BLaER1 treated with 17β-estradiol and CSF1 and Interleukin-3, amounts not matched to agents 10 nM and 100 nM (cell line): ENCODE measurements at regions not wholly inside any gene's neighbourhood (a gene's known extent, or its start where the extent isn't known, plus 50 kb on each side); places are given as distances from the start of the nearest gene placed in this dataset.
A peak's percentile ranks its signal among the peaks of the same experiment; 100 is the strongest.

Experiments
- H3K27ac ChIP-seq, 11 experiments: shearing (Covaris generic); formaldehyde crosslinking; 2 replicates each; pipeline ENCODE4 v1.8.1; 2022
- H3K27me3 ChIP-seq, 11 experiments: shearing (Covaris generic); formaldehyde crosslinking; 2 replicates each; pipeline ENCODE4 v1.8.1; 2022
- H3K36me3 ChIP-seq, 11 experiments: shearing (Covaris generic); formaldehyde crosslinking; 2 replicates each; pipeline ENCODE4 v1.8.1; 2022
- H3K4me1 ChIP-seq, 10 experiments: shearing (Covaris generic); formaldehyde crosslinking; 2 replicates each; pipeline ENCODE4 v1.8.1; 2022
- H3K4me2 ChIP-seq, 11 experiments: shearing (Covaris generic); formaldehyde crosslinking; 2 replicates each; pipeline ENCODE4 v1.8.1; 2022
- H3K4me3 ChIP-seq, 10 experiments: shearing (Covaris generic); formaldehyde crosslinking; 2 replicates each; pipeline ENCODE4 v1.8.1; 2022
- H3K9ac ChIP-seq, 11 experiments: shearing (Covaris generic); formaldehyde crosslinking; 2 replicates each; pipeline ENCODE4 v1.8.1; 2022
- H3K9me3 ChIP-seq, 11 experiments: shearing (Covaris generic); formaldehyde crosslinking; replicated peaks in 1 of 11; 2 replicates each; pipeline ENCODE4 v1.8.1; 2022
- H4K20me1 ChIP-seq, 11 experiments: shearing (Covaris generic); formaldehyde crosslinking; 2 replicates each; pipeline ENCODE4 v1.8.1; 2022
- Cebpa-rat ChIP-seq, 11 experiments: shearing (Covaris generic); IDR thresholded peaks; 2 replicates each; pipeline ENCODE4 v1.8.1; 2022

GRCh38 chr3:124442463-124442862, 287.8 kb upstream of the UMPS start:
- no peaks in the 10 kb centered on the region for H4K20me1 ChIP-seq
- H3K27me3 ChIP-seq, result no peaks in the 10 kb centered on the region
- no peak for TF ChIP-seq Cebpa-rat (IDR thresholded peaks at IDR 0.05)
- H3K9me3 ChIP-seq, result no peaks in the 10 kb centered on the region
- no peak overlapping the region for H3K9ac ChIP-seq
- H3K36me3 ChIP-seq, result peaks cover 0 to 26% (median 5%) of the 10 kb centered on the region in 11 experiments; a peak in 2 of 22 replicates
- H3K4me2 ChIP-seq, result no peak overlapping the region
- H3K4me1 ChIP-seq, result peaks cover 0 to 24% (median 16%) of the 10 kb centered on the region in 10 experiments; a peak in 15 of 20 replicates
- H3K27ac ChIP-seq, result no peak overlapping the region
- H3K4me3 ChIP-seq, result no peak overlapping the region

DNA sequence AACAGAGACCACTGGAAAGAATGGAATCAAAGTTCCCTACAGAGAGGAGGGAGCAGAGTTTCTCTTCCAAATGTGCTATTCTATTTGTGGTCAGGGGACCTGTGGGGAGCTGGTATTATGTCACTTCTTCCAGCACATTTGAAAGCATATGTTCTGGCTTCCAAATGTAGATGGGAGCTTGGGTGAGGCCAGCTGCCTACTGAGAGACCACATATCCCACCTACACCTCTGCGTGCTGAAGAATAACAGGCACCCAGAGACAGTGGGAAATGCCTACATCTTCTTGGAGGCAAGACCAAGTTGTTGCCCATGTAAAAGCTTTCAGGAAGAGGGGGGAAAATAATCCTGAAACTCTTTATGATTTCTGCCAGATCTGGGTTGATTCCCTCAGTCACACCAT, 286.8 kb upstream of the UMPS start:
- H3K9ac ChIP-seq, result no peak overlapping the region

GRCh38 chr3:124444075-124444474, 286.2 kb upstream of the UMPS start:
- no peak for TF ChIP-seq Cebpa-rat (IDR thresholded peaks at IDR 0.05)
- peaks cover 0 to 9% (median 3%) of the 10 kb centered on the region in 10 experiments; a peak in 7 of 20 replicates for H3K4me1 ChIP-seq
- H3K9me3 ChIP-seq, result no peaks in the 10 kb centered on the region
- no peaks in the 10 kb centered on the region for H4K20me1 ChIP-seq
- H3K27me3 ChIP-seq, result no peaks in the 10 kb centered on the region
- H3K9ac ChIP-seq, result no peak overlapping the region
- H3K27ac ChIP-seq, result no peak overlapping the region
- H3K4me3 ChIP-seq, result no peak overlapping the region
- H3K36me3 ChIP-seq, result peaks cover 0 to 26% (median 5%) of the 10 kb centered on the region in 11 experiments; a peak in 2 of 22 replicates
- H3K4me2 ChIP-seq, result no peak overlapping the region

More for the DNA sequence above, 286.8 kb upstream of the UMPS start:
- no peaks in the 10 kb centered on the region for H3K9me3 ChIP-seq
- no peaks in the 10 kb centered on the region for H3K27me3 ChIP-seq
- peaks cover 0 to 14% (median 8%) of the 10 kb centered on the region in 10 experiments; a peak in 14 of 20 replicates for H3K4me1 ChIP-seq
- no peak overlapping the region for H3K4me2 ChIP-seq
- no peak for TF ChIP-seq Cebpa-rat (IDR thresholded peaks at IDR 0.05)
- peaks cover 0 to 26% (median 5%) of the 10 kb centered on the region in 11 experiments; a peak in 2 of 22 replicates for H3K36me3 ChIP-seq
- H3K4me3 ChIP-seq, result no peak overlapping the region
- no peaks in the 10 kb centered on the region for H4K20me1 ChIP-seq
- no peak overlapping the region for H3K27ac ChIP-seq

- Histone ChIP-seq H4K20me1 (no peaks in the 10 kb centered on the region), H3K4me3 (no peak overlapping the region), H3K9me3 (peaks cover 0 to 2% (median 0%) of the 10 kb centered on the region in 11 experiments; a peak in 1 of 22 replicates), H3K27me3 (no peaks in the 10 kb centered on the region), H3K4me1 (0 out of 20 replicates have a peak, but pooled peaks cover 0 to under 1% (median 0%) of the 10 kb centered on the region in 10 experiments), H3K36me3 (peaks cover 0 to 26% (median 5%) of the 10 kb centered on the region in 11 experiments; a peak in 2 of 22 replicates), H3K27ac (no peak overlapping the region), H3K9ac (no peak overlapping the region), H3K4me2 (no peak overlapping the region)
- no peak for TF ChIP-seq Cebpa-rat (IDR thresholded peaks at IDR 0.05)
These were observed 285.4 kb upstream of the UMPS start for GRCh38 chr3:124444896-124445295.

GRCh38 chr3:124447845-124448244, 282.4 kb upstream of the UMPS start:
- Histone ChIP-seq H3K9ac (no peak overlapping the region), H3K4me1 (peaks cover 11 to 18% (median 15%) of the 10 kb centered on the region in 10 experiments), H3K27ac (no peak overlapping the region), H3K9me3 (peaks cover 0 to 9% (median 0%) of the 10 kb centered on the region in 11 experiments; a peak in 3 of 22 replicates), H3K27me3 (no peaks in the 10 kb centered on the region), H4K20me1 (no peaks in the 10 kb centered on the region), H3K4me3 (no peak overlapping the region), H3K4me2 (no peak overlapping the region), H3K36me3 (peaks cover 0 to 16% (median 4%) of the 10 kb centered on the region in 11 experiments; a peak in 2 of 22 replicates)
- TF ChIP-seq Cebpa-rat (IDR thresholded peaks at IDR 0.05), result no peak

- Histone ChIP-seq H3K36me3 (peaks cover 0 to 15% (median 0%) of the 10 kb centered on the region in 11 experiments; a peak in 1 of 22 replicates), H4K20me1 (no peaks in the 10 kb centered on the region), H3K4me2 (no peak overlapping the region), H3K27me3 (no peaks in the 10 kb centered on the region), H3K4me3 (no peak overlapping the region), H3K4me1 (peaks cover 11 to 18% (median 15%) of the 10 kb centered on the region in 10 experiments), H3K9ac (no peak overlapping the region), H3K27ac (no peak overlapping the region), H3K9me3 (peaks cover 0 to 9% (median 0%) of the 10 kb centered on the region in 11 experiments; a peak in 3 of 22 replicates)
- no peak for TF ChIP-seq Cebpa-rat (IDR thresholded peaks at IDR 0.05)
These were observed 281.3 kb upstream of the UMPS start for GRCh38 chr3:124448954-124449353.

- H3K36me3 ChIP-seq, result peaks cover 0 to 10% (median 0%) of the 10 kb centered on the region in 11 experiments; a peak in 1 of 22 replicates
- H3K4me3 ChIP-seq, result no peak overlapping the region
- H3K4me2 ChIP-seq, result no peak overlapping the region
- no peak overlapping the region for H3K27ac ChIP-seq
- peaks cover 11 to 18% (median 15%) of the 10 kb centered on the region in 10 experiments for H3K4me1 ChIP-seq
- H4K20me1 ChIP-seq, result no peaks in the 10 kb centered on the region
- no peaks in the 10 kb centered on the region for H3K27me3 ChIP-seq
- no peak for TF ChIP-seq Cebpa-rat (IDR thresholded peaks at IDR 0.05)
- no peak overlapping the region for H3K9ac ChIP-seq
- peaks cover 0 to 9% (median 0%) of the 10 kb centered on the region in 11 experiments; a peak in 3 of 22 replicates for H3K9me3 ChIP-seq
These were observed 279.9 kb upstream of the UMPS start for GRCh38 chr3:124450366-124450765.

GRCh38 chr3:124451630-124452317, 278.5 kb upstream of the UMPS start:
- Histone ChIP-seq H3K9ac (no peak overlapping the region), H3K9me3 (peaks cover 0 to 9% (median 0%) of the 10 kb centered on the region in 11 experiments; a peak in 3 of 22 replicates), H3K36me3 (0 out of 22 replicates have a peak, but pooled peaks cover 0 to 8% (median 0%) of the 10 kb centered on the region in 11 experiments), H4K20me1 (no peaks in the 10 kb centered on the region), H3K27me3 (no peaks in the 10 kb centered on the region), H3K4me3 (no peak overlapping the region), H3K27ac (no peak overlapping the region), H3K4me2 (peak overlapping the region; percentile 29 to 70 (median 50)), H3K4me1 (peaks cover 11 to 18% (median 15%) of the 10 kb centered on the region in 10 experiments)
- TF ChIP-seq Cebpa-rat (IDR thresholded peaks at IDR 0.05), result no peak

- peaks cover 0 to 9% (median 0%) of the 10 kb centered on the region in 11 experiments; a peak in 3 of 22 replicates for H3K9me3 ChIP-seq
- 0 out of 22 replicates have a peak, but pooled peaks cover 0 to 8% (median 0%) of the 10 kb centered on the region in 11 experiments for H3K36me3 ChIP-seq
- H3K27ac ChIP-seq, result no peak overlapping the region
- H3K4me1 ChIP-seq, result peaks cover 11 to 18% (median 15%) of the 10 kb centered on the region in 10 experiments
- no peak overlapping the region for H3K9ac ChIP-seq
- H4K20me1 ChIP-seq, result no peaks in the 10 kb centered on the region
- TF ChIP-seq Cebpa-rat (IDR thresholded peaks at IDR 0.05), result no peak
- H3K4me3 ChIP-seq, result no peak overlapping the region
- H3K4me2 ChIP-seq, result no peak overlapping the region
- no peaks in the 10 kb centered on the region for H3K27me3 ChIP-seq
These were observed 277.1 kb upstream of the UMPS start for GRCh38 chr3:124453189-124453588.
